ENCODE measurements at regions not wholly inside any gene's neighbourhood (a gene's known extent, or its start where the extent isn't known, plus 50 kb on each side); places are given as distances from the start of the nearest gene placed in this dataset.

GRCh38 chr12:124663206-124663605 is 95.8 kb upstream of the NCOR2 start:
- Histone ChIP-seq H3K27ac (ENCODE audit: low read length) (no peak overlapping the region), H3K9me3 (ENCODE audit: control insufficient read depth, insufficient read depth, low read length) (peaks cover 8% of the 10 kb centered on the region), H3K4me1 (ENCODE audit: control insufficient read depth, insufficient read depth, low read length) (no peaks in the 10 kb centered on the region), H3K4me3 (ENCODE audit: low read length) (no peak overlapping the region), H3K36me3 (ENCODE audit: control insufficient read depth, insufficient read depth, low read length) (no peaks in the 10 kb centered on the region), H3K27me3 (ENCODE audit: control insufficient read depth, insufficient read depth, low read length) (no peaks in the 10 kb centered on the region)
- Mint-ChIP-seq H3K27me3 (ENCODE audit: low read depth in 2 of 2) (peaks cover 5 to 9% of the 10 kb centered on the region in 2 donors), H3K36me3 (no peaks in the 10 kb centered on the region), H3K27ac (no peak overlapping the region), H3K4me1 (no peaks in the 10 kb centered on the region), H3K9me3 (peaks cover 0 to 3% of the 10 kb centered on the region in 2 donors), H3K4me3 (no peak overlapping the region)
- 95% methylated on average over 7 of the region's 7 CpGs for WGBS (ENCODE audit: insufficient coverage)
- ATAC-seq (no peak), DNase-seq (no peak)
- TF ChIP-seq CTCF (IDR thresholded peaks at IDR 0.05): no peak
- intact Hi-C loops (cut with micrococcal nuclease): no loop called here

GRCh38 chr12:124661341-124661740 is 93.9 kb upstream of the NCOR2 start:
- Mint-ChIP-seq H3K27me3 (ENCODE audit: low read depth in 2 of 2) (peaks cover 11 to 15% of the 10 kb centered on the region in 2 donors), H3K4me3 (no peak overlapping the region), H3K36me3 (no peaks in the 10 kb centered on the region), H3K9me3 (peaks cover 0 to 2% of the 10 kb centered on the region in 2 donors), H3K4me1 (no peaks in the 10 kb centered on the region), H3K27ac (no peak overlapping the region)
- Histone ChIP-seq H3K27ac (ENCODE audit: low read length) (no peak overlapping the region), H3K9me3 (ENCODE audit: control insufficient read depth, insufficient read depth, low read length) (no peaks in the 10 kb centered on the region), H3K36me3 (ENCODE audit: control insufficient read depth, insufficient read depth, low read length) (no peaks in the 10 kb centered on the region), H3K4me1 (ENCODE audit: control insufficient read depth, insufficient read depth, low read length) (no peaks in the 10 kb centered on the region), H3K4me3 (ENCODE audit: low read length) (no peak overlapping the region), H3K27me3 (ENCODE audit: control insufficient read depth, insufficient read depth, low read length) (no peaks in the 10 kb centered on the region)
- ATAC-seq (no peak), DNase-seq (no peak)
- TF ChIP-seq CTCF (IDR thresholded peaks at IDR 0.05): no peak
- intact Hi-C loops (cut with micrococcal nuclease): no loop called here
- 91% methylated on average over 7 of the region's 7 CpGs for WGBS (ENCODE audit: insufficient coverage)

- no peak overlapping the region for H3K4me3 Mint-ChIP-seq
- 88% methylated on average over 20 of the region's 20 CpGs for WGBS (ENCODE audit: insufficient coverage)
- no peaks in the 10 kb centered on the region for H3K36me3 ChIP-seq (ENCODE audit: control insufficient read depth, insufficient read depth, low read length)
- no peak overlapping the region for H3K27ac ChIP-seq (ENCODE audit: low read length)
- TF ChIP-seq CTCF (IDR thresholded peaks at IDR 0.05): no peak
- H3K27ac Mint-ChIP-seq: no peak overlapping the region
- H3K4me1 Mint-ChIP-seq: no peaks in the 10 kb centered on the region
- DNase-seq (no peak), ATAC-seq (no peak)
- intact Hi-C loops (cut with micrococcal nuclease): no loop called here
- H3K36me3 Mint-ChIP-seq: no peaks in the 10 kb centered on the region
- no peaks in the 10 kb centered on the region for H3K9me3 ChIP-seq (ENCODE audit: control insufficient read depth, insufficient read depth, low read length)
- H3K4me1 ChIP-seq (ENCODE audit: control insufficient read depth, insufficient read depth, low read length): no peaks in the 10 kb centered on the region
- no peaks in the 10 kb centered on the region for H3K9me3 Mint-ChIP-seq
- H3K27me3 ChIP-seq (ENCODE audit: control insufficient read depth, insufficient read depth, low read length): no peaks in the 10 kb centered on the region
- H3K4me3 ChIP-seq (ENCODE audit: low read length): no peak overlapping the region
- peaks cover 14 to 20% of the 10 kb centered on the region in 2 donors for H3K27me3 Mint-ChIP-seq (ENCODE audit: low read depth in 2 of 2)
Measured at GRCh38 chr12:124660851-124661250, 93.4 kb upstream of the NCOR2 start.

- H3K27ac Mint-ChIP-seq: no peak overlapping the region
- Histone ChIP-seq H3K9me3 (ENCODE audit: control insufficient read depth, insufficient read depth, low read length) (no peaks in the 10 kb centered on the region), H3K36me3 (ENCODE audit: control insufficient read depth, insufficient read depth, low read length) (no peaks in the 10 kb centered on the region), H3K27ac (ENCODE audit: low read length) (no peak overlapping the region), H3K4me1 (ENCODE audit: control insufficient read depth, insufficient read depth, low read length) (peaks cover 8% of the 10 kb centered on the region), H3K4me3 (ENCODE audit: low read length) (no peak overlapping the region), H3K27me3 (ENCODE audit: control insufficient read depth, insufficient read depth, low read length) (no peaks in the 10 kb centered on the region)
- no peaks in the 10 kb centered on the region for H3K4me1 Mint-ChIP-seq
- H3K36me3 Mint-ChIP-seq: no peaks in the 10 kb centered on the region
- H3K27me3 Mint-ChIP-seq (ENCODE audit: low read depth in 2 of 2): peaks cover 12 to 14% of the 10 kb centered on the region in 2 donors
- no peak for DNase-seq
- intact Hi-C loops (cut with micrococcal nuclease): no loop called here
- no peak for TF ChIP-seq CTCF (IDR thresholded peaks at IDR 0.05)
- WGBS (ENCODE audit: insufficient coverage): 96% methylated on average over 8 of the region's 8 CpGs
- no peak overlapping the region for H3K4me3 Mint-ChIP-seq
- no peak for ATAC-seq
- H3K9me3 Mint-ChIP-seq: no peaks in the 10 kb centered on the region
Measured at GRCh38 chr12:124658806-124659402, 91.5 kb upstream of the NCOR2 start.
